Posterior vena cava (tissue), 2 donors: ENCODE measurements at regions not wholly inside any gene's neighbourhood (a gene's known extent, or its start where the extent isn't known, plus 50 kb on each side); places are given as distances from the start of the nearest gene placed in this dataset.

ENCODE experiments used
- DNase-seq: peaks from one replicate; pipeline ENCODE4 v3.0.0-alpha.2; 2020; ENCODE audit warnings: low spot score
- intact Hi-C, 2 donors: fragments of 100-400 bp; cut with DNase I; formaldehyde crosslinking; loops; one replicate each; pipeline versions ENCODE4 v1.14.1 to v1.14.2; 2022 to 2023
- donor health status: DM: yes; HTN: yes; CAD: no.
- donor health status: DM: yes; HTN: yes; CAD: no.

- intact Hi-C loops = no loop called here
- no peak for DNase-seq
Observed at GRCh38 chr16:54231919-54232318, 54.7 kb downstream of the IRX3 start.

GRCh38 chr16:54231336-54231735, 55.3 kb downstream of the IRX3 start:
- no peak for DNase-seq
- intact Hi-C loops = no loop called here

DNA sequence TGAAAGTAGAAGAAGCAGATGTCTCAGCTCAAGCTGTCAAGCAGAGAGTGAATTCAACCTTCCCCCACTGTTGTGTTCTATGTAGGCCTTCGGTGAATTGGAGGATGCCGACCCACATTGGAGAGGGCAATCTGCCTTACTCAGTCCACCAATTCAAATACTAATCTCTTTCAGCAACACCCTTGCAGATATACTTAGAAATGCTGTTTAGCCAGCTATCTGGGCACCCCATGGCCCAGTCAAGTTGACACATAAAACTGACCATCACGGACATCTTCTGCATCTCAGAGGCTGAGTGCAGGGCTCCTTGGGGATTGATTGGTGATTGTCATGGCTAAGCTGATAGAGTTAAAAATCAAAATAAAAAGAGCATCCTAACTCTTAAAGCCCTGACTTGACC, 58.3 kb downstream of the IRX3 start:
- DNase-seq = no peak
- intact Hi-C loops = no loop called here

GRCh38 chr16:54226296-54227010, 60.1 kb downstream of the IRX3 start:
- DNase-seq = no peak
- intact Hi-C loops = loop anchor here in 1 of 2 donors (2.0 kb wide), 1 partner anchor 74 kb away; no protein-coding TSS in a partner anchor

DNA sequence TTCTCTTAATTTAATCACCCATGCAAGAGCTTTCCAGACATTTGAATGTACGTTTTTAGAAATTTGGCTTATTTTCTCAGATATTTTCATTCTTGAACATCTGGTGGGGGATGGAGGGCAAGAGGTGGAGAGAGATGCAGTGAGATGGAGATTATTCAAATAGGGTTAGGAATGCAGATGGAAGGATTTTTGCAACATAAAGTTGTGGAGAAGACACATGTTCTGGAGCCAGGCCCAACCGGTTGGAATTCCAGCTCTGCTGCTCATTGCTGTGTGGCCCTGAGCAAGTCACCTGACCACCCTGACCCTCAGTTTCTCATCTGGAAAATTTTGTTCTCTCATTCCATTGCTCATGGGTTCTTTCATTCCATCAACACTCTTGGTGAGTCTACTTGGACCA, 66.9 kb downstream of the IRX3 start:
- no peak for DNase-seq
- intact Hi-C loops = no loop called here

- DNase-seq = no peak
- intact Hi-C loops = no loop called here
Observed at GRCh38 chr16:54216688-54217087, 69.9 kb downstream of the IRX3 start.

DNA sequence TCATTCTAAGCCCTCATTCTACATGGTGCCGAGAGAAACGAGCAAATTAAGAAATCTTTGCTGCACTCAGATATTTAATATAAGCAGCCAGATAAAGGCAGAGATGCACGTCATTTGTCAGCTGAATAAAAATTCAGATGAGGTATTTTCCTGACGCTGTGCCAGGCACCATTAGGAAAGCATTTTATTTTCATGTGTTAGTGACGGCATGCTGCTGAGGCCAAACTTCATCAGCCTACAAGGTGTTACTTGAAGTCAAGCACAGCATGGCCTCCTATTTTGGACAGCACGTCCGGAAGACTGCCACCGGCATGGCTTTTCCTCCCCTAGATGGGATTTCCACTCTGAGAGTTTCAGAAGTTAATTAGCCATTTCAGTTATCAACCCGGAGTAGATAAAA, 70.3 kb downstream of the IRX3 start:
- intact Hi-C loops = no loop called here
- no peak for DNase-seq

GRCh38 chr16:54215471-54215870, 71.1 kb downstream of the IRX3 start:
- intact Hi-C loops = no loop called here

DNA sequence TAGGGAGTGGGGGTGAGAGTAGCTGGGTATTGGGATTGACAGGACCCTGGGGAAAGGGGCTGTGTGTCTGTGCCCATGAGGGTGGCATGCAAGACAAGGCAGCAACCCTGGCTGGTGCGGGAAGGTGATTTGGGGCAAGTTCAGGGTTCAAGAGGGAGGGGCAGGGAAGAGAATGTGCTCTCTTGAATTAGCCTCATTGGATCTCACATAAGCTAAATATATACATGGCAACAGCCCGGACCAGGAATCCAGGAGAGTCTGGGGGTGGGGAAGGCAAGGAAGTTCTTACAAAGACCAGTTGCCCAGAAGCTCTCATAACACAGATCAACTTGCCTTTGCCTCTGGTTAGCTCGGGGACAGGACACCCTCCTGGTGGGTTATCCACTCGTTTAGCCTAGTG, 73.3 kb downstream of the IRX3 start:
- intact Hi-C loops = no loop called here
- DNase-seq = no peak

More at GRCh38 chr16:54215471-54215870, 71.1 kb downstream of the IRX3 start:
- no peak for DNase-seq

- no peak for DNase-seq
- intact Hi-C loops = no loop called here
Observed at GRCh38 chr16:54212893-54213292, 73.7 kb downstream of the IRX3 start.

- DNase-seq = no peak
- intact Hi-C loops = no loop called here
Observed at GRCh38 chr16:54211203-54211602, 75.4 kb downstream of the IRX3 start.

DNA sequence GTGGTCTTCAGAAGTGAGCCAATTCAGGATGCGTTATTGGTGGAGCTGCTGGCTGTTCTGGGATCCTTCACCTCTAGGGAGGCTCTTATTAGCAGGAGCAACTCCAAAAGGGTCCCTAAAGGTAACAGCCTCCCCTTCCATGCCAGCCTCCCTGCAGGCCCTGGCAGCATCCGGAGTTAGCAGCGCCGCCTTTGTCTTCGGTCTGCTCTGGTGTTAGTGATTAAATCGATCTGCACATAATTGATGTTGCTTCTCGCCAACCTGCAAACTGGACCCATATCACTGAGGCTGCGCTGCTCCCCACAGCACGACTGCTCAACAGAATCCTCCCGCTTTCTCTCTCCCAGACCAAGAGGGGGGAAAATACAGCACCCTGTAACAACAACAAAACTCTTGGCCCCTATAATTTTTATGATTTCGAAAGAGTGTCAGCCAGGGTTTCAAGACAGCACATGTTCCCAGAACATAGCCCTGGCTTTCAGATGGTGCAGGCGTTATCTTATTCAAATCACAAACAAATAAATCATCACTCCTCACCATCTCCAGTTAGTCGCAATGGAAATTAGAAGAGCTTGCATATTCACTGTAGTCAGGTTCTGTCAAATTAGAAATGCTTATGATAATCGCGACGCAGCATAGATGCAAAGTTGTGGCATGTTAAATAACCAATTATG, 76.0 kb downstream of the IRX3 start:
- no peak for DNase-seq

GRCh38 chr16:54208237-54208636, 78.3 kb downstream of the IRX3 start:
- intact Hi-C loops = no loop called here
- DNase-seq = no peak

More for the DNA sequence above, 76.0 kb downstream of the IRX3 start:
- intact Hi-C loops = no loop called here

- DNase-seq = no peak
- intact Hi-C loops = no loop called here
Observed at GRCh38 chr16:54207837-54208236, 78.8 kb downstream of the IRX3 start.

GRCh38 chr16:54204756-54205155, 81.8 kb downstream of the IRX3 start:
- DNase-seq = no peak
- intact Hi-C loops = no loop called here

- intact Hi-C loops = no loop called here
- no peak for DNase-seq
Observed at GRCh38 chr16:54203851-54204505, 82.6 kb downstream of the IRX3 start.

GRCh38 chr16:54203384-54203783, 83.2 kb downstream of the IRX3 start:
- DNase-seq = no peak
- intact Hi-C loops = no loop called here
